K562 (cell line): ENCODE measurements at regions not wholly inside any gene's neighbourhood (a gene's known extent, or its start where the extent isn't known, plus 50 kb on each side); places are given as distances from the start of the nearest gene placed in this dataset.

Source experiments
- ATAC-seq: fragments of 200-7000 bp; cut with Tn5 transposase; 3 replicates; pipeline ENCODE4 v1.9.1; 2020; ENCODE audit warnings: moderate library complexity
- BruUV-seq: library from RNA; stranded (reverse); fragments of 400-500 nt; replicated peaks from 2 replicates; lab custom pipeline; 2021; lab: Mats Ljungman, UMichigan
- CTCF ChIA-PET: fragments of 300-600 bp; formaldehyde crosslinking; extraction: SDS; loops from one replicate; lab custom pipeline; 2021; ENCODE audit warnings: low intra/inter-chr PET ratio; lab: Yijun Ruan, JAX
- POLR2A ChIA-PET: fragments of 300-600, 350-650 bp; sonication (Branson Sonifier 250); formaldehyde crosslinking; extraction: SDS; loops from one replicate; lab custom pipeline; 2021; ENCODE audit warnings: antibody characterized with exemption, inconsistent platforms; lab: Yijun Ruan, JAX
- DNase-seq, 4 experiments: peaks; one replicate each; pipeline versions ENCODE4 v3.0.0 to v3.0.0-alpha.2; 2011 to 2018; ENCODE audit warnings: low spot score in 3 of 4, mixed read lengths in 3 of 4; ENCODE audit errors: extremely low read depth in 1 of 4
- FAIRE-seq: peaks from 2 replicates; lab custom pipeline; 2011; peaks lifted over from hg19 to GRCh38; lab: Jason Lieb, UNC
- H2AFZ ChIP-seq: 2 replicates; pipeline ENCODE4 v1.6.0; 2011; ENCODE audit warnings: low read depth, low read length, control low read depth, inconsistent platforms
- H3K27ac ChIP-seq: fragments of 200-600 bp; 3 replicates; pipeline ENCODE4 v1.8.0; 2011; ENCODE audit warnings: low read depth, mild to moderate bottlenecking, control low read depth, inconsistent platforms, low read length, moderate library complexity, mixed read lengths; ENCODE audit errors: extremely low read depth
- H3K27me3 ChIP-seq, 2 experiments: fragments of 300-600 bp in 1 of 2; 2 replicates in 1 of 2; 3 replicates in 1 of 2; pipeline versions ENCODE4 v1.6.0 to v1.8.0; 2011; ENCODE audit warnings: inconsistent platforms in 2 of 2, low read length in 2 of 2, mild to moderate bottlenecking in 1 of 2, mixed read lengths in 1 of 2, moderate library complexity in 1 of 2; ENCODE audit not compliant: control insufficient read depth in 2 of 2, insufficient read depth in 2 of 2
- H3K36me3 ChIP-seq: fragments of 300-600 bp; 3 replicates; pipeline ENCODE4 v1.8.0; 2011; ENCODE audit warnings: mild to moderate bottlenecking, low read length, inconsistent platforms; ENCODE audit not compliant: control insufficient read depth, insufficient read depth
- H3K4me1 ChIP-seq, 2 experiments: fragments of 200-600 bp in 1 of 2; replicated peaks in 1 of 2; 2 replicates in 1 of 2; 3 replicates in 1 of 2; pipeline versions ENCODE4 v1.5.1 to v1.8.0; 2011; ENCODE audit warnings: inconsistent platforms in 2 of 2, low read length in 2 of 2, mild to moderate bottlenecking in 1 of 2, mixed read lengths in 1 of 2, moderate library complexity in 1 of 2; ENCODE audit not compliant: control insufficient read depth in 2 of 2, insufficient read depth in 2 of 2
- H3K4me2 ChIP-seq: 2 replicates; pipeline ENCODE4 v1.6.1; 2011; ENCODE audit warnings: low read length, control low read depth, inconsistent platforms, mixed read lengths; ENCODE audit not compliant: insufficient read depth
- H3K4me3 ChIP-seq: fragments of 200-600 bp; sonication (generic), shearing (Covaris generic); 2 replicates; pipeline ENCODE4 v1.5.1; 2016; ENCODE audit warnings: control low read depth, inconsistent platforms
- H3K79me2 ChIP-seq: fragments of 200-600 bp; 3 replicates; pipeline ENCODE4 v1.8.0; 2011; ENCODE audit warnings: low read length, inconsistent platforms; ENCODE audit not compliant: control insufficient read depth, insufficient read depth
- H3K9ac ChIP-seq, 2 experiments: 2 replicates each; pipeline versions ENCODE4 v1.6.0 to v1.6.1; 2011; ENCODE audit warnings: low read depth in 2 of 2, low read length in 2 of 2, control low read depth in 1 of 2, inconsistent platforms in 1 of 2, mild to moderate bottlenecking in 1 of 2, mixed read lengths in 1 of 2; ENCODE audit not compliant: insufficient read depth in 1 of 2
- H3K9me1 ChIP-seq: one replicate; pipeline ENCODE4 v1.6.0; 2011; ENCODE audit warnings: inconsistent platforms, mild to moderate bottlenecking, low read length, moderate library complexity; ENCODE audit not compliant: control insufficient read depth, insufficient read depth
- H3K9me3 ChIP-seq: replicated peaks from 2 replicates; pipeline ENCODE4 v1.5.1; 2011; ENCODE audit warnings: low read depth, low read length, inconsistent platforms; ENCODE audit not compliant: control insufficient read depth, insufficient read depth
- H4K20me1 ChIP-seq: replicated peaks from 2 replicates; pipeline ENCODE4 v1.6.1; 2011; ENCODE audit warnings: low read length, inconsistent platforms, mixed read lengths; ENCODE audit not compliant: control insufficient read depth, insufficient read depth
- E2F1 ChIP-seq: sonication (generic); formaldehyde crosslinking; IDR thresholded peaks from 2 replicates; pipeline ENCODE4 v1.8.1; 2023; ENCODE audit warnings: mild to moderate bottlenecking, missing genetic modification reagents, moderate library complexity
- HEY1 ChIP-seq: fragments of 250-450 bp; sonication (Bioruptor Pico); IDR thresholded peaks from 2 replicates; pipeline ENCODE4 v1.5.0; 2020; ENCODE audit warnings: mild to moderate bottlenecking, moderate library complexity, borderline replicate concordance
- LEF1 ChIP-seq: fragments of 450-650 bp; IDR thresholded peaks from 2 replicates; pipeline ENCODE4 v1.6.1; 2016; ENCODE audit warnings: mild to moderate bottlenecking
- POLR2AphosphoS2 ChIP-seq: IDR thresholded peaks from 2 replicates; pipeline ENCODE4 v1.6.1; 2012; ENCODE audit warnings: low read length, improper control_type of control experiment
- SRF ChIP-seq, 2 experiments: fragments of 250-450, 450-650 bp in 1 of 2; sonication (Bioruptor Pico) in 1 of 2; sonication (generic) in 1 of 2; formaldehyde crosslinking; IDR thresholded peaks; 2 replicates each; pipeline versions ENCODE4 v1.5.0 to v1.5.1; 2020 to 2022; ENCODE audit warnings: mild to moderate bottlenecking in 1 of 2, missing genetic modification reagents in 1 of 2
- TGIF2 ChIP-seq: sonication (generic); formaldehyde crosslinking; IDR thresholded peaks from 2 replicates; pipeline ENCODE4 v1.8.1; 2022; ENCODE audit warnings: mild to moderate bottlenecking, missing genetic modification reagents, moderate library complexity
- THRAP3 ChIP-seq: fragments of 450-650 bp; IDR thresholded peaks from 2 replicates; pipeline ENCODE4 v1.6.1; 2016; ENCODE audit warnings: mild to moderate bottlenecking, inconsistent platforms, borderline replicate concordance
- ZBTB11 ChIP-seq, 3 experiments: fragments of 200-800 bp in 1 of 3; fragments of 250-450 bp in 1 of 3; fragments of 450-650 bp in 1 of 3; sonication (Bioruptor Pico) in 1 of 3; sonication (Bioruptor generic) in 1 of 3; formaldehyde crosslinking in 1 of 3; IDR thresholded peaks; 2 replicates each; pipeline versions ENCODE4 v1.6.1 to v1.8.0; 2016 to 2022; ENCODE audit warnings: mild to moderate bottlenecking in 2 of 3, missing genetic modification characterization in 2 of 3, missing compliant biosample characterization in 1 of 3, moderate library complexity in 1 of 3
- ZNF253 ChIP-seq: fragments of 250-450 bp; sonication (Bioruptor Pico); conservative IDR thresholded peaks from 2 replicates; pipeline ENCODE4 v1.6.1; 2021; ENCODE audit warnings: mild to moderate bottlenecking
- ZNF511 ChIP-seq: sonication (generic); formaldehyde crosslinking; IDR thresholded peaks from 2 replicates; pipeline ENCODE4 v1.8.0; 2022; ENCODE audit warnings: mild to moderate bottlenecking, missing genetic modification reagents
- ZNF668 ChIP-seq: fragments of 250-450 bp; sonication (Bioruptor Pico); IDR thresholded peaks from 2 replicates; pipeline ENCODE4 v1.8.0; 2022; ENCODE audit warnings: mild to moderate bottlenecking, inconsistent platforms
- WGBS: fragments of 100-300 bp; shearing (Covaris generic); methylation state at CpG from one replicate; pipeline ENCODE4 v1.1.6; 2016; ENCODE audit warnings: low coverage, mixed read lengths; ENCODE audit not compliant: insufficient coverage; ENCODE audit errors: missing lambda C conversion rate; 5-methylcytosine and 5-hydroxymethylcytosine counted together
- in situ Hi-C: fragments of 300-500 bp; cut with MboI; formaldehyde crosslinking; loops from 4 replicates; pipeline ENCODE4 v1.15.0; 2018; ENCODE audit warnings: inconsistent platforms, mixed read lengths
- intact Hi-C: fragments of 100-400 bp; cut with micrococcal nuclease; formaldehyde crosslinking; loops from 2 replicates; pipeline ENCODE4 v1.14.2; 2022

GRCh38 chr2:76288146-76288545, 577.4 kb upstream of the GCFC2 start:
- no peaks in the 10 kb centered on the region for H3K9me1 ChIP-seq
- no peaks in the 10 kb centered on the region for H3K36me3 ChIP-seq
- H3K4me2 ChIP-seq, result no peak overlapping the region
- no peak overlapping the region for H2AFZ ChIP-seq
- ATAC-seq, result no peak
- DNase-seq, result no peak
- FAIRE-seq, result no peak
- TF ChIP-seq ZNF253, result no peak
- TF ChIP-seq ZNF511 (CRISPR knock-in tag), result no peak
- no peak for TF ChIP-seq HEY1 (CRISPR knock-in tag)
- no peak for TF ChIP-seq TGIF2 (CRISPR knock-in tag)
- TF ChIP-seq ZNF668 (CRISPR knock-in tag), result no peak
- TF ChIP-seq E2F1 (CRISPR knock-in tag), result no peak
- no peak for TF ChIP-seq THRAP3
- TF ChIP-seq POLR2AphosphoS2, result no peak
- no peak for TF ChIP-seq LEF1
- no peak for TF ChIP-seq SRF (CRISPR knock-in tag; IDR thresholded peaks at IDR 0.05)
- TF ChIP-seq ZBTB11 (CRISPR knock-in tag; IDR thresholded peaks at IDR 0.05), result no peak
- TF ChIP-seq, all 486 proteins: peak for 0
- H4K20me1 ChIP-seq, result no peaks in the 10 kb centered on the region; the same call in 1 of the 2 replicates
- H3K27me3 ChIP-seq, result no peaks in the 10 kb centered on the region
- intact Hi-C loops (no loop called here), in situ Hi-C loops (no loop called here)
- H3K9ac ChIP-seq, result no peak overlapping the region
- H3K4me3 ChIP-seq, result no peak overlapping the region
- no peaks in the 10 kb centered on the region for H3K79me2 ChIP-seq
- no peaks in the 10 kb centered on the region for H3K4me1 ChIP-seq
- no TSS peak for BruUV-seq
- POLR2A ChIA-PET, result no interaction called here
- no peak overlapping the region for H3K27ac ChIP-seq
- no peaks in the 10 kb centered on the region for H3K9me3 ChIP-seq
- 0% methylated on average over 2 of the region's 2 CpGs for WGBS
- CTCF ChIA-PET, result no interaction called here
